Parathyroid adenoma (tissue), 2 donors: ENCODE measurements at regions not wholly inside any gene's neighbourhood (a gene's known extent, or its start where the extent isn't known, plus 50 kb on each side); places are given as distances from the start of the nearest gene placed in this dataset.

Experiments used
- H2AFZ ChIP-seq: fragments of 300-600 bp; sonication (generic); one replicate; pipeline ENCODE4 v1.7.0; 2017; ENCODE audit warnings: antibody characterized with exemption, mild to moderate bottlenecking
- H3K27ac ChIP-seq: fragments of 300-600 bp; sonication (generic); one replicate; pipeline ENCODE4 v1.7.0; 2017
- H3K27me3 ChIP-seq: fragments of 300-600 bp; sonication (generic); one replicate; pipeline ENCODE4 v1.7.0; 2017; ENCODE audit warnings: low read length; ENCODE audit not compliant: control insufficient read depth, insufficient read depth
- H3K36me3 ChIP-seq: fragments of 300-600 bp; sonication (generic); one replicate; pipeline ENCODE4 v1.7.0; 2017; ENCODE audit warnings: low read length; ENCODE audit not compliant: control insufficient read depth, insufficient read depth
- H3K4me1 ChIP-seq: fragments of 300-600 bp; sonication (generic); one replicate; pipeline ENCODE4 v1.7.0; 2017; ENCODE audit warnings: control low read depth
- H3K4me2 ChIP-seq: fragments of 300-600 bp; sonication (generic); one replicate; pipeline ENCODE4 v1.7.0; 2017; ENCODE audit warnings: low read length
- H3K4me3 ChIP-seq: fragments of 300-600 bp; sonication (generic); one replicate; pipeline ENCODE4 v1.7.0; 2017; ENCODE audit warnings: low read depth, low read length
- H3K79me2 ChIP-seq: fragments of 300-600 bp; sonication (generic); one replicate; pipeline ENCODE4 v1.7.0; 2017; ENCODE audit warnings: control low read depth
- H3K9ac ChIP-seq: fragments of 300-600 bp; sonication (generic); one replicate; pipeline ENCODE4 v1.7.0; 2017; ENCODE audit warnings: mild to moderate bottlenecking
- H3K9me3 ChIP-seq: fragments of 300-600 bp; sonication (generic); one replicate; pipeline ENCODE4 v1.7.0; 2017; ENCODE audit warnings: low read length; ENCODE audit not compliant: control insufficient read depth
- TF ChIP-seq, protein P1 (sequence below): fragments of 300-600 bp; sonication (generic); IDR thresholded peaks from one replicate; pipeline ENCODE4 v1.7.0; 2017; ENCODE audit warnings: antibody characterized with exemption, mild to moderate bottlenecking
- donor health status: primary hyperparathyroidism.

DNA sequence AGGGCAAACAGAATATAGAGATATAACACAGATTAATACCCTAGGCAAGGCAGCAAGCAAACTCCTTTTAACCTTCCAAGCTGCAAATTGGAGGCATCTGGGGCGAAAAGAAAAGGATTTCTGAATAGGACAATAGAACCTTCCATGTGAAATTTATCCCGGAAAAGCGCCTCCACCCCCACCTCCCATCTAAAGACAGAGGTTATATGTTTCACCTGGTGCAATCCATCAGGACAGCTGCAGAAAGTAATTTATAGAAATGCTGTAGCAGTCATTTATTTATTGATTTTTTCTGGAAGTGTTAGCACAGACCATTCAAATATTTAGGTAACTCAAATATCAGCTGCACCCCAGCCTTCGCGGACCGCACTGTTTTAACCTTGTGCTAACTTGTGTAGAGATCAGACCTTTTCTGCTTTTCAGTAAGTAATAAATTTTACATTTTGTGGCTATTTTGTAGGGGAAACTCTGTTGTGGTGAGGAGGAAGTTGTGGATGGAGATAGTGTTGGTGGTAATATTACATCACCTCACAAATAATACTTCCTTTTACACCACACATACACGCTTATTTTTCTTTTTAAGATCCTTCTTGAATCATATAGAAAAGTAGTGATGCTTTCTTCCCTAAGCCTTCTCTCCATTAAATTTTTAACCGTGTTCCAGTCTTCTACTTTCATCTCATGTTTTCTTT, 919.3 kb upstream of the CDH2 start:
- H3K4me2 ChIP-seq: no peak overlapping the region
- no peak overlapping the region for H3K4me3 ChIP-seq
- H2AFZ ChIP-seq: no peak overlapping the region
- no peaks in the 10 kb centered on the region for H3K9me3 ChIP-seq
- TF ChIP-seq, protein P1, sequence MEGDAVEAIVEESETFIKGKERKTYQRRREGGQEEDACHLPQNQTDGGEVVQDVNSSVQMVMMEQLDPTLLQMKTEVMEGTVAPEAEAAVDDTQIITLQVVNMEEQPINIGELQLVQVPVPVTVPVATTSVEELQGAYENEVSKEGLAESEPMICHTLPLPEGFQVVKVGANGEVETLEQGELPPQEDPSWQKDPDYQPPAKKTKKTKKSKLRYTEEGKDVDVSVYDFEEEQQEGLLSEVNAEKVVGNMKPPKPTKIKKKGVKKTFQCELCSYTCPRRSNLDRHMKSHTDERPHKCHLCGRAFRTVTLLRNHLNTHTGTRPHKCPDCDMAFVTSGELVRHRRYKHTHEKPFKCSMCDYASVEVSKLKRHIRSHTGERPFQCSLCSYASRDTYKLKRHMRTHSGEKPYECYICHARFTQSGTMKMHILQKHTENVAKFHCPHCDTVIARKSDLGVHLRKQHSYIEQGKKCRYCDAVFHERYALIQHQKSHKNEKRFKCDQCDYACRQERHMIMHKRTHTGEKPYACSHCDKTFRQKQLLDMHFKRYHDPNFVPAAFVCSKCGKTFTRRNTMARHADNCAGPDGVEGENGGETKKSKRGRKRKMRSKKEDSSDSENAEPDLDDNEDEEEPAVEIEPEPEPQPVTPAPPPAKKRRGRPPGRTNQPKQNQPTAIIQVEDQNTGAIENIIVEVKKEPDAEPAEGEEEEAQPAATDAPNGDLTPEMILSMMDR: no peak
- no peaks in the 10 kb centered on the region for H3K79me2 ChIP-seq
- H3K9ac ChIP-seq: no peak overlapping the region
- no peak overlapping the region for H3K27ac ChIP-seq
- no peaks in the 10 kb centered on the region for H3K36me3 ChIP-seq
- no peaks in the 10 kb centered on the region for H3K27me3 ChIP-seq
- no peaks in the 10 kb centered on the region for H3K4me1 ChIP-seq

GRCh38 chr18:29087616-29088246, 910.8 kb upstream of the CDH2 start:
- Histone ChIP-seq H3K79me2 (no peaks in the 10 kb centered on the region), H3K9ac (no peak overlapping the region), H3K27me3 (no peaks in the 10 kb centered on the region), H3K27ac (no peak overlapping the region), H3K4me1 (no peaks in the 10 kb centered on the region), H3K4me2 (no peak overlapping the region), H3K9me3 (no peaks in the 10 kb centered on the region), H2AFZ (no peak overlapping the region), H3K4me3 (no peak overlapping the region), H3K36me3 (no peaks in the 10 kb centered on the region)
- TF ChIP-seq, protein P1: no peak

DNA sequence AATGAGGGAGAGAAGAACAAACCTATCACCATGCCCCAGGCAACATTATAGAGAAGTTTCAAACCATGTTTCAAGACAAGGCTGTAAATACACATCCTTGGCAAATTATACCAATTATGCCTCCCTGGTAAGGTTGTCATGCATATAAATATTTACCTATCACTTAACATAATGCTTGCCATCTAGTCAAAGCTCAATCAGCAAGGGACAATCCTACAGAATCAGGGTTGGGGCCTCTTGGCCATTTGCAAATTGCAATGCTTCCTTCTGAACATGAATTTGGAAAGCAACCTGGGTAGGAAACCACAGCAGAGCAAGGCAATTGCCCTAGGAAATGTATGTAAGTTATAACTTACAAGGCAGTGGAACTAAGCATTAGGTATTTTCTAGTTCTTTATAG, 907.2 kb upstream of the CDH2 start:
- H3K4me2 ChIP-seq: no peak overlapping the region
- H3K4me1 ChIP-seq: no peaks in the 10 kb centered on the region
- H3K27ac ChIP-seq: no peak overlapping the region
- H3K9me3 ChIP-seq: no peaks in the 10 kb centered on the region
- no peak overlapping the region for H3K9ac ChIP-seq
- H3K4me3 ChIP-seq: no peak overlapping the region
- no peaks in the 10 kb centered on the region for H3K79me2 ChIP-seq
- no peaks in the 10 kb centered on the region for H3K36me3 ChIP-seq
- H2AFZ ChIP-seq: no peak overlapping the region
- no peaks in the 10 kb centered on the region for H3K27me3 ChIP-seq
- TF ChIP-seq, protein P1: no peak

- Histone ChIP-seq H3K4me3 (no peak overlapping the region), H3K27me3 (no peaks in the 10 kb centered on the region), H3K4me1 (no peaks in the 10 kb centered on the region), H2AFZ (no peak overlapping the region), H3K36me3 (no peaks in the 10 kb centered on the region), H3K9me3 (no peaks in the 10 kb centered on the region), H3K4me2 (no peak overlapping the region), H3K9ac (no peak overlapping the region), H3K27ac (no peak overlapping the region), H3K79me2 (no peaks in the 10 kb centered on the region)
- TF ChIP-seq, protein P1: no peak
These were observed 906.6 kb upstream of the CDH2 start for GRCh38 chr18:29083545-29083944.

DNA sequence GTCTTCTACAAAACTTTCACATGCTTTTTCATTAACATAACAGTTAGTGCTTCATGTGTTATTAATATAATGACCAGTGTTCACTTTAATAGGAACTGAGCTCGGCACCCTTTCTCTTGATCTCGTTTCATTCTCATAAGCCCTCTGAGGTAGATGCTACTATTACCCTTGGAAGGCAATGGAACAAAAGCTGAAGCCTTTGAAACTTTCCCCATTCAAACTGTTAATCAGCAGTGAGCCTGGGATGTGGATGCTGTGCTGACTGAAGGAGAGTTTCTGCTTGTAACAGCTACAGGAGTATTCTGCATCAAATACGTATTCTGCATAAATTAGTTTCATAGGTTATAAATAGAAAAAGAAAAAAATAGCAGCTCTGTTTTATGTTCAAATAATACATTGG, 904.0 kb upstream of the CDH2 start:
- no peak overlapping the region for H3K4me2 ChIP-seq
- H3K9me3 ChIP-seq: no peaks in the 10 kb centered on the region
- H3K27ac ChIP-seq: no peak overlapping the region
- TF ChIP-seq, protein P1: no peak
- H3K27me3 ChIP-seq: no peaks in the 10 kb centered on the region
- H3K79me2 ChIP-seq: no peaks in the 10 kb centered on the region
- H3K36me3 ChIP-seq: no peaks in the 10 kb centered on the region
- H3K4me1 ChIP-seq: no peaks in the 10 kb centered on the region
- no peak overlapping the region for H3K4me3 ChIP-seq
- H2AFZ ChIP-seq: no peak overlapping the region
- H3K9ac ChIP-seq: no peak overlapping the region
